SK-N-SH (cell line): ENCODE measurements at regions not wholly inside any gene's neighbourhood (a gene's known extent, or its start where the extent isn't known, plus 50 kb on each side); places are given as distances from the start of the nearest gene placed in this dataset.
A peak's percentile ranks its signal among the peaks of the same experiment; 100 is the strongest.

ENCODE experiments used
- CTCF ChIA-PET: fragments of 300-600, 350-600 bp; formaldehyde crosslinking; extraction: SDS; loops from one replicate; lab custom pipeline; 2021; lab: Yijun Ruan, JAX
- POLR2A ChIA-PET: fragments of 350-600 bp; sonication (Branson Sonifier 250); formaldehyde crosslinking; extraction: SDS; loops from one replicate; lab custom pipeline; 2020; ENCODE audit warnings: antibody characterized with exemption, inconsistent platforms; lab: Yijun Ruan, JAX
- DNase-seq: peaks from one replicate; pipeline ENCODE4 v3.0.0; 2012
- H2AFZ ChIP-seq: fragments of 200-600 bp; sonication (generic); 2 replicates; pipeline ENCODE4 v1.8.1; 2016; ENCODE audit warnings: antibody characterized with exemption, mild to moderate bottlenecking, low read depth
- H3F3A ChIP-seq: fragments of 200-600 bp; sonication (generic); replicated peaks from 2 replicates; pipeline ENCODE3; 2016; ENCODE audit warnings: antibody characterized with exemption, mild to moderate bottlenecking; ENCODE audit not compliant: insufficient read depth
- H3K27ac ChIP-seq, 2 experiments: fragments of 200-500 bp in 1 of 2; fragments of 200-600 bp in 1 of 2; sonication (Bioruptor generic) in 1 of 2; sonication (generic), shearing (Covaris generic) in 1 of 2; 2 replicates each; pipeline versions ENCODE4 v1.5.1 to v1.6.1; 2014 to 2016; ENCODE audit warnings: low read depth in 2 of 2, inconsistent platforms in 1 of 2, low read length in 1 of 2, mild to moderate bottlenecking in 1 of 2, mixed read lengths in 1 of 2
- H3K27me3 ChIP-seq: fragments of 200-600 bp; sonication (generic), shearing (Covaris generic); 2 replicates; pipeline ENCODE4 v1.6.1; 2016; ENCODE audit warnings: mixed run types; ENCODE audit not compliant: insufficient read depth
- H3K36me3 ChIP-seq, 2 experiments: fragments of 200-500 bp in 1 of 2; fragments of 200-600 bp in 1 of 2; sonication (Bioruptor generic) in 1 of 2; sonication (generic) in 1 of 2; replicated peaks in 1 of 2; 2 replicates each; pipeline versions ENCODE3 to v1.5.1; 2014 to 2016; ENCODE audit warnings: low read length in 1 of 2, mild to moderate bottlenecking in 1 of 2; ENCODE audit not compliant: insufficient read depth in 2 of 2, control insufficient read depth in 1 of 2
- H3K4me1 ChIP-seq, 2 experiments: fragments of 200-500 bp in 1 of 2; fragments of 200-600 bp in 1 of 2; sonication (Bioruptor generic) in 1 of 2; sonication (generic), shearing (Covaris generic) in 1 of 2; 2 replicates each; pipeline versions ENCODE4 v1.5.1 to v1.6.1; 2014 to 2016; ENCODE audit warnings: low read depth in 1 of 2, low read length in 1 of 2, mixed run types in 1 of 2; ENCODE audit not compliant: insufficient read depth in 2 of 2, control insufficient read depth in 1 of 2
- H3K4me2 ChIP-seq: fragments of 200-600 bp; sonication (generic), shearing (Covaris generic); 2 replicates; pipeline ENCODE4 v1.6.1; 2017; ENCODE audit warnings: mixed run types
- H3K4me3 ChIP-seq, 2 experiments: fragments of 200-500 bp in 1 of 2; fragments of 200-600 bp in 1 of 2; sonication (Bioruptor generic) in 1 of 2; sonication (generic), shearing (Covaris generic) in 1 of 2; 2 replicates each; pipeline versions ENCODE4 v1.5.1 to v1.8.1; 2014 to 2016; ENCODE audit warnings: low read depth in 2 of 2, inconsistent platforms in 1 of 2, low read length in 1 of 2, mild to moderate bottlenecking in 1 of 2, mixed read lengths in 1 of 2, moderate library complexity in 1 of 2
- H3K79me2 ChIP-seq: fragments of 200-600 bp; sonication (generic); 2 replicates; pipeline ENCODE4 v1.8.1; 2017; ENCODE audit warnings: mild to moderate bottlenecking; ENCODE audit not compliant: insufficient read depth
- H3K9ac ChIP-seq: fragments of 200-600 bp; sonication (generic); 2 replicates; pipeline ENCODE4 v1.6.1; 2017; ENCODE audit warnings: mixed run types
- H3K9me2 ChIP-seq: fragments of 200-600 bp; sonication (generic); 2 replicates; pipeline ENCODE4 v1.6.1; 2017; ENCODE audit warnings: mixed run types
- H3K9me3 ChIP-seq: fragments of 200-600 bp; sonication (generic); 2 replicates; pipeline ENCODE4 v1.6.1; 2017; ENCODE audit warnings: mixed run types, mild to moderate bottlenecking, moderate library complexity
- H4K20me1 ChIP-seq: fragments of 200-600 bp; sonication (generic); 2 replicates; pipeline ENCODE4 v1.6.1; 2017; ENCODE audit warnings: mild to moderate bottlenecking, mixed run types; ENCODE audit not compliant: insufficient read depth
- EZH2phosphoT487 ChIP-seq: fragments of 200-600 bp; sonication (generic); IDR thresholded peaks from 2 replicates; pipeline ENCODE4 v1.6.1; 2017; ENCODE audit warnings: low read depth, mixed run types, mild to moderate bottlenecking, antibody characterized with exemption, moderate library complexity, borderline replicate concordance
- FOSL2 ChIP-seq: IDR thresholded peaks from 2 replicates; pipeline ENCODE4 v1.4.0; 2012; ENCODE audit warnings: low read depth, mild to moderate bottlenecking, moderate library complexity, borderline replicate concordance
- GABPA ChIP-seq: IDR thresholded peaks from 2 replicates; pipeline ENCODE4 v1.4.0; 2012; ENCODE audit warnings: low read depth, mild to moderate bottlenecking
- GATA2 ChIP-seq: sonication (generic); formaldehyde crosslinking; IDR thresholded peaks from 2 replicates; pipeline ENCODE4 v1.5.0; 2020; ENCODE audit warnings: mild to moderate bottlenecking, missing genetic modification reagents
- JUND ChIP-seq: IDR thresholded peaks from 2 replicates; pipeline ENCODE4 v1.4.0; 2012
- NFIC ChIP-seq: IDR thresholded peaks from 2 replicates; pipeline ENCODE4 v1.4.0; 2012; ENCODE audit warnings: borderline replicate concordance
- NRF1 ChIP-seq: IDR thresholded peaks from 2 replicates; pipeline ENCODE4 v1.6.1; 2012; ENCODE audit warnings: low read depth, mild to moderate bottlenecking, low read length
- RCOR1 ChIP-seq: fragments of 150-350 bp; IDR thresholded peaks from 2 replicates; pipeline ENCODE4 v1.6.1; 2017; ENCODE audit warnings: antibody characterized with exemption, low read length
- RFX5 ChIP-seq: IDR thresholded peaks from 2 replicates; pipeline ENCODE4 v1.6.1; 2012; ENCODE audit warnings: mild to moderate bottlenecking, improper control_type of control experiment, low read length
- RXRA ChIP-seq: IDR thresholded peaks from 2 replicates; pipeline ENCODE4 v1.4.0; 2012; ENCODE audit warnings: low read depth, mild to moderate bottlenecking, borderline replicate concordance
- SIN3A ChIP-seq: IDR thresholded peaks from 2 replicates; pipeline ENCODE4 v1.6.1; 2012; ENCODE audit warnings: low read depth, mild to moderate bottlenecking, low read length, moderate library complexity, borderline replicate concordance
- WGBS: methylation state at CpG from one replicate; pipeline ENCODE4 v1.1.6; 2017; ENCODE audit warnings: low lambda C conversion rate; 5-methylcytosine and 5-hydroxymethylcytosine counted together
- TF ChIP-seq, protein P1 (sequence below): fragments of 150-350 bp; IDR thresholded peaks from 2 replicates; pipeline ENCODE4 v1.6.1; 2016; ENCODE audit warnings: mild to moderate bottlenecking, low read depth, low read length
- TF ChIP-seq, protein P2 (sequence below): IDR thresholded peaks from 2 replicates; pipeline ENCODE4 v1.6.1; 2012; ENCODE audit warnings: mild to moderate bottlenecking, low read depth, low read length, moderate library complexity
- TF ChIP-seq, protein P3 (sequence below): IDR thresholded peaks from 2 replicates; pipeline ENCODE4 v1.4.0; 2012; ENCODE audit warnings: low read depth, borderline replicate concordance
- TF ChIP-seq, protein P4 (sequence below): IDR thresholded peaks from 2 replicates; pipeline ENCODE4 v1.4.0; 2012; ENCODE audit warnings: low read depth, borderline replicate concordance

DNA sequence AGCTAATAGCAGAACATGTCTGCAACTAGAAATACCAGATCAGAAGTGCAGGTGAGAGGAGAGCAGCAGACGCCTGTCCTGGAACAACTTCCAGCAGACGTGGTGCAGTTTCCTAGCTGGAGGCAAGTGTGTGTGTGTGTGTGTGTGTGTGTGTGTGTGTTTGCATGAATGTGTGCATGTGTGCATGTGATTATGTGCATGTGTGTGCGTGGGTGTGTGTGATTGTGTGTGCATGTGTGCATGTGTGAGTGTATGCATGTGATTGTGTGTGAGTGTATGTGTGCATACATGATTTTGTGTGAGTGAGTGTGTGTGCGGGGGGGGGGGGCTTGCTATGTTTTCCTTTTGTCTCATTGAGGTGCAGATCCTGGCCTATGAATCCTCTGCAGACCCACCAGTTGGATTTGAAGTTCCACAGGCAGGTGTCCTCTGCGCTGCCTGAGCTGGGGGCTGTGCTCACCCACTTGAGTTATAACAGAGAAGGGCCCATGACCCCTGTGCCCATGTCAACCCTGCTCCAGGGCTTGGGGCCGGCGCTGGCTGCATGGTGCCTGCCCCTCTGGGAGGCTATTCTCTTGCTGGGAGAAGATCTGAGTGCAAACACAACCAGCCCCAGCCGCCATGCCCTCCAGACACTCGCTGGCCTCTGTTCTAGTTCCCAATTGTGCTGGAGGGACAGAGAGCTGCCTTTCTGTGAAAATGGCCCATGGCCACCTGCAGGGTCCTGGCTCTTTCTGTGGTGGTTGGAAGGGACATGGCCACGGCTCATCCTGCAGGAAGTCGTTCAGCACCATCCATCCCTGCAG is 821.3 kb downstream of the BRD1 start:
- peak overlapping the region in 1 of 2 experiments; percentile 31; a peak in 1 of 4 replicates for H3K27ac ChIP-seq
- no peak overlapping the region for H3K4me3 ChIP-seq
- H3K36me3 ChIP-seq = no peaks in the 10 kb centered on the region
- no peaks in the 10 kb centered on the region for H4K20me1 ChIP-seq
- 10% methylated on average over 10 of the region's 11 CpGs for WGBS
- no peaks in the 10 kb centered on the region for H3K9me3 ChIP-seq
- no peak overlapping the region for H3K9ac ChIP-seq
- no peaks in the 10 kb centered on the region for H3K79me2 ChIP-seq
- no peaks in the 10 kb centered on the region for H3K9me2 ChIP-seq
- ChIA-PET POLR2A (no interaction called here), CTCF (no interaction called here)
- H3K4me2 ChIP-seq = no peak overlapping the region
- H3K27me3 ChIP-seq = peaks cover 4% of the 10 kb centered on the region; the same call in 1 of the 2 replicates
- peaks cover 0 to 40% of the 10 kb centered on the region in 2 experiments; a peak in 1 of 4 replicates for H3K4me1 ChIP-seq
- peak; percentile 8 for DNase-seq
- H3F3A ChIP-seq = no peaks in the 10 kb centered on the region
- no peak for TF ChIP-seq JUND
- no peak for TF ChIP-seq RCOR1
- no peak for TF ChIP-seq SIN3A
- no peak for TF ChIP-seq EZH2phosphoT487
- TF ChIP-seq, protein P1, sequence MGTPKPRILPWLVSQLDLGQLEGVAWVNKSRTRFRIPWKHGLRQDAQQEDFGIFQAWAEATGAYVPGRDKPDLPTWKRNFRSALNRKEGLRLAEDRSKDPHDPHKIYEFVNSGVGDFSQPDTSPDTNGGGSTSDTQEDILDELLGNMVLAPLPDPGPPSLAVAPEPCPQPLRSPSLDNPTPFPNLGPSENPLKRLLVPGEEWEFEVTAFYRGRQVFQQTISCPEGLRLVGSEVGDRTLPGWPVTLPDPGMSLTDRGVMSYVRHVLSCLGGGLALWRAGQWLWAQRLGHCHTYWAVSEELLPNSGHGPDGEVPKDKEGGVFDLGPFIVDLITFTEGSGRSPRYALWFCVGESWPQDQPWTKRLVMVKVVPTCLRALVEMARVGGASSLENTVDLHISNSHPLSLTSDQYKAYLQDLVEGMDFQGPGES = no peak
- TF ChIP-seq NRF1 = no peak
- TF ChIP-seq, protein P2, sequence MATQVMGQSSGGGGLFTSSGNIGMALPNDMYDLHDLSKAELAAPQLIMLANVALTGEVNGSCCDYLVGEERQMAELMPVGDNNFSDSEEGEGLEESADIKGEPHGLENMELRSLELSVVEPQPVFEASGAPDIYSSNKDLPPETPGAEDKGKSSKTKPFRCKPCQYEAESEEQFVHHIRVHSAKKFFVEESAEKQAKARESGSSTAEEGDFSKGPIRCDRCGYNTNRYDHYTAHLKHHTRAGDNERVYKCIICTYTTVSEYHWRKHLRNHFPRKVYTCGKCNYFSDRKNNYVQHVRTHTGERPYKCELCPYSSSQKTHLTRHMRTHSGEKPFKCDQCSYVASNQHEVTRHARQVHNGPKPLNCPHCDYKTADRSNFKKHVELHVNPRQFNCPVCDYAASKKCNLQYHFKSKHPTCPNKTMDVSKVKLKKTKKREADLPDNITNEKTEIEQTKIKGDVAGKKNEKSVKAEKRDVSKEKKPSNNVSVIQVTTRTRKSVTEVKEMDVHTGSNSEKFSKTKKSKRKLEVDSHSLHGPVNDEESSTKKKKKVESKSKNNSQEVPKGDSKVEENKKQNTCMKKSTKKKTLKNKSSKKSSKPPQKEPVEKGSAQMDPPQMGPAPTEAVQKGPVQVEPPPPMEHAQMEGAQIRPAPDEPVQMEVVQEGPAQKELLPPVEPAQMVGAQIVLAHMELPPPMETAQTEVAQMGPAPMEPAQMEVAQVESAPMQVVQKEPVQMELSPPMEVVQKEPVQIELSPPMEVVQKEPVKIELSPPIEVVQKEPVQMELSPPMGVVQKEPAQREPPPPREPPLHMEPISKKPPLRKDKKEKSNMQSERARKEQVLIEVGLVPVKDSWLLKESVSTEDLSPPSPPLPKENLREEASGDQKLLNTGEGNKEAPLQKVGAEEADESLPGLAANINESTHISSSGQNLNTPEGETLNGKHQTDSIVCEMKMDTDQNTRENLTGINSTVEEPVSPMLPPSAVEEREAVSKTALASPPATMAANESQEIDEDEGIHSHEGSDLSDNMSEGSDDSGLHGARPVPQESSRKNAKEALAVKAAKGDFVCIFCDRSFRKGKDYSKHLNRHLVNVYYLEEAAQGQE = no peak
- TF ChIP-seq FOSL2 = no peak
- TF ChIP-seq RXRA = no peak
- TF ChIP-seq, protein P3, sequence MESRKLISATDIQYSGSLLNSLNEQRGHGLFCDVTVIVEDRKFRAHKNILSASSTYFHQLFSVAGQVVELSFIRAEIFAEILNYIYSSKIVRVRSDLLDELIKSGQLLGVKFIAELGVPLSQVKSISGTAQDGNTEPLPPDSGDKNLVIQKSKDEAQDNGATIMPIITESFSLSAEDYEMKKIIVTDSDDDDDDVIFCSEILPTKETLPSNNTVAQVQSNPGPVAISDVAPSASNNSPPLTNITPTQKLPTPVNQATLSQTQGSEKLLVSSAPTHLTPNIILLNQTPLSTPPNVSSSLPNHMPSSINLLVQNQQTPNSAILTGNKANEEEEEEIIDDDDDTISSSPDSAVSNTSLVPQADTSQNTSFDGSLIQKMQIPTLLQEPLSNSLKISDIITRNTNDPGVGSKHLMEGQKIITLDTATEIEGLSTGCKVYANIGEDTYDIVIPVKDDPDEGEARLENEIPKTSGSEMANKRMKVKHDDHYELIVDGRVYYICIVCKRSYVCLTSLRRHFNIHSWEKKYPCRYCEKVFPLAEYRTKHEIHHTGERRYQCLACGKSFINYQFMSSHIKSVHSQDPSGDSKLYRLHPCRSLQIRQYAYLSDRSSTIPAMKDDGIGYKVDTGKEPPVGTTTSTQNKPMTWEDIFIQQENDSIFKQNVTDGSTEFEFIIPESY = no peak
- TF ChIP-seq RFX5 = no peak
- TF ChIP-seq GABPA = no peak
- TF ChIP-seq, protein P4, sequence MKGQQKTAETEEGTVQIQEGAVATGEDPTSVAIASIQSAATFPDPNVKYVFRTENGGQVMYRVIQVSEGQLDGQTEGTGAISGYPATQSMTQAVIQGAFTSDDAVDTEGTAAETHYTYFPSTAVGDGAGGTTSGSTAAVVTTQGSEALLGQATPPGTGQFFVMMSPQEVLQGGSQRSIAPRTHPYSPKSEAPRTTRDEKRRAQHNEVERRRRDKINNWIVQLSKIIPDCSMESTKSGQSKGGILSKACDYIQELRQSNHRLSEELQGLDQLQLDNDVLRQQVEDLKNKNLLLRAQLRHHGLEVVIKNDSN = no peak
- TF ChIP-seq GATA2 (CRISPR knock-in tag) = no peak
- TF ChIP-seq NFIC = no peak
- TF ChIP-seq, all 33 proteins: peak for 0
- no peak overlapping the region for H2AFZ ChIP-seq
